HCT116 (cell line): ENCODE measurements at regions not wholly inside any gene's neighbourhood (a gene's known extent, or its start where the extent isn't known, plus 50 kb on each side); places are given as distances from the start of the nearest gene placed in this dataset.

Source experiments
- CTCF ChIP-seq, 3 experiments: fragments of 200-600 bp in 1 of 3; sonication (generic) in 1 of 3; IDR thresholded peaks in 2 of 3; conservative IDR thresholded peaks in 1 of 3; 2 replicates each; pipeline ENCODE4 v1.5.1; 2012 to 2017; ENCODE audit warnings: low read depth in 2 of 3, low read length in 2 of 3, antibody characterized with exemption in 1 of 3, borderline replicate concordance in 1 of 3, control low read depth in 1 of 3, mild to moderate bottlenecking in 1 of 3, mixed read lengths in 1 of 3, mixed run types in 1 of 3, moderate library complexity in 1 of 3; ENCODE audit not compliant: insufficient read depth in 1 of 3
- EZH2 ChIP-seq: fragments of 200-600 bp; sonication (generic); IDR thresholded peaks from 2 replicates; pipeline ENCODE4 v1.6.1; 2017; ENCODE audit warnings: antibody characterized with exemption, mixed run types
- JUND ChIP-seq: IDR thresholded peaks from 2 replicates; pipeline ENCODE4 v1.6.1; 2012

- no peak for TF ChIP-seq CTCF (IDR thresholded peaks at IDR 0.05 in 2 of 3, conservative IDR thresholded peaks at IDR 0.05 in 1 of 3; ENCODE audit: borderline replicate concordance in 1 of 3, insufficient read depth in 1 of 3, low read depth in 2 of 3, low read length in 2 of 3)
- no peak for TF ChIP-seq EZH2
- TF ChIP-seq JUND: no peak
Measured at GRCh38 chr5:101505891-101506570, 602.9 kb upstream of the ST8SIA4 start.
